Smooth muscle cell (in vitro differentiated cells): ENCODE measurements at regions not wholly inside any gene's neighbourhood (a gene's known extent, or its start where the extent isn't known, plus 50 kb on each side); places are given as distances from the start of the nearest gene placed in this dataset.

Source experiments
- DNase-seq: peaks from one replicate; lab custom pipeline; 2025; ENCODE audit not compliant: unreplicated experiment; lab: John Stamatoyannopoulos, UW
- H2AFZ ChIP-seq: fragments of 200-600 bp; sonication (generic); 2 replicates; pipeline ENCODE4 v1.6.0; 2016; ENCODE audit warnings: antibody characterized with exemption, low read depth, mild to moderate bottlenecking
- H3F3A ChIP-seq: fragments of 200-600 bp; sonication (generic); 2 replicates; pipeline ENCODE4 v1.6.0; 2017; ENCODE audit warnings: antibody characterized with exemption, low read depth
- H3K27ac ChIP-seq: fragments of 200-600 bp; sonication (generic); 2 replicates; pipeline ENCODE4 v1.5.1; 2016; ENCODE audit warnings: low read depth, mild to moderate bottlenecking
- H3K27me3 ChIP-seq: fragments of 200-600 bp; sonication (generic); 2 replicates; pipeline ENCODE4 v1.6.1; 2016; ENCODE audit warnings: low read depth, mild to moderate bottlenecking
- H3K36me3 ChIP-seq: fragments of 200-600 bp; sonication (generic); 2 replicates; pipeline ENCODE4 v1.5.1; 2016; ENCODE audit warnings: low read depth
- H3K4me1 ChIP-seq: fragments of 200-600 bp; sonication (generic); 2 replicates; pipeline ENCODE4 v1.5.1; 2016; ENCODE audit warnings: low read depth
- H3K4me2 ChIP-seq: fragments of 200-600 bp; sonication (generic); 2 replicates; pipeline ENCODE4 v1.6.0; 2016; ENCODE audit warnings: mild to moderate bottlenecking
- H3K4me3 ChIP-seq: fragments of 200-600 bp; sonication (generic); 2 replicates; pipeline ENCODE4 v1.5.1; 2016; ENCODE audit warnings: mild to moderate bottlenecking
- H3K79me2 ChIP-seq: fragments of 200-600 bp; sonication (generic); 2 replicates; pipeline ENCODE4 v1.6.0; 2016; ENCODE audit warnings: low read depth, mild to moderate bottlenecking
- H3K9ac ChIP-seq: fragments of 200-600 bp; sonication (generic); 2 replicates; pipeline ENCODE4 v1.6.0; 2016; ENCODE audit warnings: low read depth
- H3K9me3 ChIP-seq: fragments of 200-600 bp; sonication (generic); replicated peaks from 2 replicates; pipeline ENCODE4 v1.5.1; 2016; ENCODE audit warnings: low read depth
- H4K20me1 ChIP-seq: fragments of 200-600 bp; sonication (generic); 2 replicates; pipeline ENCODE4 v1.6.0; 2016; ENCODE audit warnings: low read depth
- WGBS: methylation state at CpG from one replicate; pipeline ENCODE4 v1.1.7; 2016; ENCODE audit warnings: low lambda C conversion rate; 5-methylcytosine and 5-hydroxymethylcytosine counted together
- TF ChIP-seq, protein P1 (sequence below): fragments of 200-600 bp; sonication (generic); IDR thresholded peaks from 2 replicates; pipeline ENCODE4 v1.5.1; 2017; ENCODE audit warnings: borderline replicate concordance, mild to moderate bottlenecking, antibody characterized with exemption; ENCODE audit not compliant: insufficient read depth, poor library complexity, severe bottlenecking

DNA sequence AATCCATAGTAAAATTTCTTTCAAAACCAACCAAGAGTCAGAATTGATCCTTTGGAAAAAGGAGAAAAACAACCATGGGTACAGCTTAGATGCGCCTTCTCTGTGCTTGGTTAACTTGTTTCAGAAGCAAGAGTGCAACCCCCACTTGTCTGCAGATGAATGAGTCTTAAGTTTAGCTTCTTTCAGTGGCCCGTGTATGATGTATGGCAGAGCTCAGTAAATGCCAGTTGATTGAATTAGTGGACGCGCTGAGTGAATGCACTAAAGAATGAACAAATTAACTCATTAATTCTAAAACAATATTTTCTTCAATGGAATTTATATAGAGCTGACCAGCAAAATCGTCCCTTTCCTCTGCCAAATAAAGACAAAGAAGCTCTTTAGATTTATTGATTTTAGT lies 67.0 kb upstream of the ARHGEF3 start:
- Histone ChIP-seq H3K9me3 (no peaks in the 10 kb centered on the region), H3K79me2 (no peaks in the 10 kb centered on the region), H3K4me1 (peaks cover 11% of the 10 kb centered on the region), H3K4me2 (no peak overlapping the region), H4K20me1 (no peaks in the 10 kb centered on the region), H3K9ac (no peak overlapping the region), H3K27me3 (no peaks in the 10 kb centered on the region), H2AFZ (no peak overlapping the region), H3K4me3 (no peak overlapping the region), H3K27ac (no peak overlapping the region), H3K36me3 (no peaks in the 10 kb centered on the region), H3F3A (peaks cover 4% of the 10 kb centered on the region)
- 73% methylated on average over 5 of the region's 5 CpGs for WGBS
- TF ChIP-seq, protein P1, sequence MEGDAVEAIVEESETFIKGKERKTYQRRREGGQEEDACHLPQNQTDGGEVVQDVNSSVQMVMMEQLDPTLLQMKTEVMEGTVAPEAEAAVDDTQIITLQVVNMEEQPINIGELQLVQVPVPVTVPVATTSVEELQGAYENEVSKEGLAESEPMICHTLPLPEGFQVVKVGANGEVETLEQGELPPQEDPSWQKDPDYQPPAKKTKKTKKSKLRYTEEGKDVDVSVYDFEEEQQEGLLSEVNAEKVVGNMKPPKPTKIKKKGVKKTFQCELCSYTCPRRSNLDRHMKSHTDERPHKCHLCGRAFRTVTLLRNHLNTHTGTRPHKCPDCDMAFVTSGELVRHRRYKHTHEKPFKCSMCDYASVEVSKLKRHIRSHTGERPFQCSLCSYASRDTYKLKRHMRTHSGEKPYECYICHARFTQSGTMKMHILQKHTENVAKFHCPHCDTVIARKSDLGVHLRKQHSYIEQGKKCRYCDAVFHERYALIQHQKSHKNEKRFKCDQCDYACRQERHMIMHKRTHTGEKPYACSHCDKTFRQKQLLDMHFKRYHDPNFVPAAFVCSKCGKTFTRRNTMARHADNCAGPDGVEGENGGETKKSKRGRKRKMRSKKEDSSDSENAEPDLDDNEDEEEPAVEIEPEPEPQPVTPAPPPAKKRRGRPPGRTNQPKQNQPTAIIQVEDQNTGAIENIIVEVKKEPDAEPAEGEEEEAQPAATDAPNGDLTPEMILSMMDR, result no peak
- DNase-seq, result no peak

DNA sequence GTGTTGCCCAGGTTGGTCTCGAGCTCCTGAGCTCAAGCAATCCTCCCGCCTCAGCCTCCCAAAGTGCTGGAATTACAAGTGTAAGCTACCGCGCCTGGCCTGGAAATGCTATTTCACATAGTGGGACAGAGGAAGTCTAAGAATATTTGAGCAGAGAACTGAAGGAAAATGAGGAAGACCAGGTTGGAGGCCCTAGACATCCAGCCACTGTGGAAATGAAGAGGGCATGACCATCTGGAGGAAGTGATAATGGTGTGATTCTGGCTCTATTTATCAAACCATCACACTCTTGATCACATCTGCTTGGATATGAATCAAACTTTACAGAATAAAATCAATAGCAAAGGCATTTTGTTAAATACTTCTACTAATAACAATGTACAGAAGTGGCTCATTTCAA lies 65.9 kb upstream of the ARHGEF3 start:
- Histone ChIP-seq H4K20me1 (no peaks in the 10 kb centered on the region), H3K4me3 (no peak overlapping the region), H2AFZ (no peak overlapping the region), H3K4me1 (peaks cover 11% of the 10 kb centered on the region), H3K9me3 (no peaks in the 10 kb centered on the region), H3K27ac (no peak overlapping the region), H3K27me3 (no peaks in the 10 kb centered on the region), H3K36me3 (no peaks in the 10 kb centered on the region), H3K4me2 (no peak overlapping the region), H3K79me2 (no peaks in the 10 kb centered on the region), H3F3A (peaks cover 4% of the 10 kb centered on the region), H3K9ac (no peak overlapping the region)
- TF ChIP-seq, protein P1, result no peak
- 99% methylated on average over 4 of the region's 4 CpGs for WGBS
- DNase-seq, result no peak

DNA sequence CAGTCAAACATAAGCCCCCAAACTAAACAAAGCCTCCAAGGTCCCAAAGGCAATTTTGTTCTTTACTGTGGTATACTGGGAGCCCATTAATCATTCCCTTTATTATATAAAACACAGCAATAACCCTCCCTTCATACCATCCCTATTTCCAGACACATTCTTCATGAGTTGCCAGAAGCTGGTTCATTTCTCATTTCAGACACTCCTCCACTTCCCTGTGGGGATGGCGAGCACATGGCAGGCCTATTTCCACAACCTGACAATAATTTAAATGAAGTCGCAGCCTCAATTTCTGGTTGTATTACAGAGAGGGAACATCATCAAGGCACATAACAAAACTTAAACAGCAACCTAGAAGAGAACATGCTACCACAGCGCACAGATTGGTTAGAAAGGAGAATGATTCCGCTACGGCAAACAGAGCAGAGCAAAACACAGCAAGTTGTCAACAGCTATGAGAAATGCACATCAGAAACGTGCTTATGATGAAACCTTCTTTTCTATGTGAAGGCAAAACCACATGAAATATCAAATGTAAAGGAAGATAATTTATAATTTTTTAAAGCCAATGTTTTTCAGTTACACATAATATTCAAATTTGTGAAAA lies 63.3 kb upstream of the ARHGEF3 start:
- Histone ChIP-seq H4K20me1 (no peaks in the 10 kb centered on the region), H3K27me3 (no peaks in the 10 kb centered on the region)
- no peak for DNase-seq

DNA sequence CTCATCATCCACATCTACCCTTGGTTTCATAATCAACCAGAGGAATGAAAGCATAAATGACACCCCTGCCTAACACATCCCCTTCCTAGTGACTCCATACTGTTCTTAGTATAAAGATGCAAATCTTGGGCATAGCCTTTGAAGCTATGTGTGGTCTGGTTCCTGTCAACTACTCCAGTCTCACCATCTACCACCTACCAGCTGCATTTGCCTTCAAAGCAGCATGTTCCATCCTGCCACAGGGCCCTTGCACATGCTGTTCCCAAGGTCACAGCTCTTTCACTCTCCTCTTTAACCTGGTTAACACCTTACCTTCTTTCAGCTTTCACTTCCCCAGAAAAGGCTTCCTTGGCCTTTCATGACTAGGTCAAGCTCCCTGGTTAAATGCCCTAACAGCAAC lies 62.3 kb upstream of the ARHGEF3 start:
- no peaks in the 10 kb centered on the region for H3K36me3 ChIP-seq
- H3K4me2 ChIP-seq, result no peak overlapping the region
- H3K9ac ChIP-seq, result no peak overlapping the region
- no peaks in the 10 kb centered on the region for H3K27me3 ChIP-seq
- no peak for DNase-seq
- no peaks in the 10 kb centered on the region for H3K9me3 ChIP-seq
- no peaks in the 10 kb centered on the region for H4K20me1 ChIP-seq
- no peak overlapping the region for H3K4me3 ChIP-seq
- H3F3A ChIP-seq, result peaks cover 6% of the 10 kb centered on the region
- no peak overlapping the region for H2AFZ ChIP-seq
- no peaks in the 10 kb centered on the region for H3K79me2 ChIP-seq
- peaks cover 18% of the 10 kb centered on the region for H3K4me1 ChIP-seq
- no peak overlapping the region for H3K27ac ChIP-seq
- TF ChIP-seq, protein P1, result no peak

More for the DNA sequence above, 63.3 kb upstream of the ARHGEF3 start:
- peaks cover 6% of the 10 kb centered on the region for H3F3A ChIP-seq
- 94% methylated on average over 6 of the region's 6 CpGs for WGBS
- H3K36me3 ChIP-seq, result no peaks in the 10 kb centered on the region
- H3K79me2 ChIP-seq, result no peaks in the 10 kb centered on the region
- H3K4me2 ChIP-seq, result no peak overlapping the region
- peaks cover 21% of the 10 kb centered on the region for H3K4me1 ChIP-seq
- H3K9ac ChIP-seq, result no peak overlapping the region
- TF ChIP-seq, protein P1, result no peak
- no peak overlapping the region for H3K4me3 ChIP-seq
- no peaks in the 10 kb centered on the region for H3K9me3 ChIP-seq
- no peak overlapping the region for H3K27ac ChIP-seq
- no peak overlapping the region for H2AFZ ChIP-seq
